Endothelial cell of umbilical vein (primary cell): ENCODE measurements at regions not wholly inside any gene's neighbourhood (a gene's known extent, or its start where the extent isn't known, plus 50 kb on each side); places are given as distances from the start of the nearest gene placed in this dataset.

Experiments used
- BruUV-seq: library from RNA; stranded (reverse); fragments of 400-500 nt; replicated peaks from 2 replicates; lab custom pipeline; 2021; lab: Mats Ljungman, UMichigan
- CTCF ChIA-PET: fragments of 300-600, 350-600 bp; sonication (Branson Sonifier 250); formaldehyde crosslinking; loops from one replicate; lab custom pipeline; 2021; ENCODE audit warnings: antibody characterized with exemption, inconsistent platforms; lab: Charles Lee
- POLR2A ChIA-PET: fragments of 300-600, 350-600 bp; sonication (Branson Sonifier 250); formaldehyde crosslinking; loops from one replicate; lab custom pipeline; 2021; ENCODE audit warnings: antibody characterized with exemption, inconsistent platforms; lab: Charles Lee
- DNase-seq: peaks from one replicate; pipeline ENCODE4 v3.0.0-alpha.2; 2011; ENCODE audit warnings: low read depth, low spot score
- FAIRE-seq: peaks from 2 replicates; lab custom pipeline; 2011; peaks lifted over from hg19 to GRCh38; lab: Jason Lieb, UNC
- H2AFZ ChIP-seq: 2 replicates; pipeline ENCODE4 v1.6.0; 2012; ENCODE audit warnings: low read depth, low read length, control low read depth, inconsistent platforms
- H3K27ac ChIP-seq: 2 replicates; pipeline ENCODE4 v1.5.1; 2011; ENCODE audit warnings: low read depth, mild to moderate bottlenecking, control low read depth, low read length, moderate library complexity; ENCODE audit not compliant: insufficient read depth
- H3K27me3 ChIP-seq, 2 experiments: 2 replicates each; pipeline versions ENCODE4 v1.6.0 to v1.6.1; 2011; ENCODE audit warnings: low read length in 2 of 2, mixed read lengths in 1 of 2; ENCODE audit not compliant: control insufficient read depth in 2 of 2, insufficient read depth in 2 of 2
- H3K36me3 ChIP-seq, 2 experiments: 2 replicates in 1 of 2; 3 replicates in 1 of 2; pipeline ENCODE4 v1.5.1; 2011; ENCODE audit warnings: low read length in 2 of 2, mild to moderate bottlenecking in 1 of 2, moderate library complexity in 1 of 2; ENCODE audit not compliant: control insufficient read depth in 2 of 2, insufficient read depth in 2 of 2; ENCODE audit errors: extremely low read depth in 1 of 2
- H3K4me1 ChIP-seq: 3 replicates; pipeline ENCODE4 v1.5.1; 2011; ENCODE audit warnings: mild to moderate bottlenecking, low read length; ENCODE audit not compliant: control insufficient read depth, insufficient read depth; ENCODE audit errors: extremely low read depth
- H3K4me2 ChIP-seq: 2 replicates; pipeline ENCODE4 v1.6.1; 2011; ENCODE audit warnings: low read length, control low read depth, mixed read lengths; ENCODE audit not compliant: insufficient read depth
- H3K4me3 ChIP-seq, 3 experiments: fragments of 200-600 bp in 1 of 3; sonication (generic), shearing (Covaris generic) in 1 of 3; replicated peaks in 1 of 3; 2 replicates each; pipeline ENCODE4 v1.5.1; 2011 to 2016; ENCODE audit warnings: control low read depth in 3 of 3, low read length in 3 of 3, mild to moderate bottlenecking in 2 of 3, inconsistent platforms in 1 of 3, low read depth in 1 of 3, moderate library complexity in 1 of 3; ENCODE audit not compliant: insufficient read depth in 1 of 3
- H3K79me2 ChIP-seq: 2 replicates; pipeline ENCODE4 v1.6.0; 2012; ENCODE audit warnings: low read length, inconsistent platforms; ENCODE audit not compliant: control insufficient read depth, insufficient read depth
- H3K9ac ChIP-seq: replicated peaks from 2 replicates; pipeline ENCODE3; 2011; ENCODE audit warnings: low read length, control low read depth; ENCODE audit not compliant: insufficient read depth; ENCODE audit errors: extremely low read depth
- H3K9me1 ChIP-seq: replicated peaks from 3 replicates; pipeline ENCODE4 v1.6.0; 2011; ENCODE audit warnings: mild to moderate bottlenecking, low read length; ENCODE audit not compliant: control insufficient read depth, insufficient read depth; ENCODE audit errors: extremely low read depth
- H3K9me3 ChIP-seq: replicated peaks from 2 replicates; pipeline ENCODE4 v1.5.1; 2012; ENCODE audit warnings: low read length, inconsistent platforms; ENCODE audit not compliant: control insufficient read depth, insufficient read depth
- H4K20me1 ChIP-seq: replicated peaks from 2 replicates; pipeline ENCODE3; 2011; ENCODE audit warnings: mild to moderate bottlenecking, low read length; ENCODE audit not compliant: control insufficient read depth, insufficient read depth; ENCODE audit errors: extremely low read depth
- EZH2 ChIP-seq: IDR thresholded peaks from 2 replicates; pipeline ENCODE4 v1.6.1; 2012; ENCODE audit warnings: borderline replicate concordance, low read depth, mild to moderate bottlenecking, moderate library complexity, low read length, inconsistent platforms; ENCODE audit not compliant: severe bottlenecking
- FOS ChIP-seq: IDR thresholded peaks from 2 replicates; pipeline ENCODE4 v1.6.1; 2011; ENCODE audit warnings: mild to moderate bottlenecking, low read length, moderate library complexity, borderline replicate concordance; ENCODE audit not compliant: insufficient read depth
- GATA2 ChIP-seq: IDR thresholded peaks from 2 replicates; pipeline ENCODE4 v1.7.0; 2011; ENCODE audit warnings: low read depth, mild to moderate bottlenecking, moderate library complexity, mixed read lengths, low read length; ENCODE audit not compliant: insufficient read length, insufficient read depth
- JUN ChIP-seq: IDR thresholded peaks from 2 replicates; pipeline ENCODE4 v1.6.1; 2011; ENCODE audit warnings: borderline replicate concordance, low read depth; ENCODE audit not compliant: insufficient read length, insufficient read depth
- MYC ChIP-seq: IDR thresholded peaks from one replicate; pipeline ENCODE4 v1.6.1; 2011; ENCODE audit warnings: mild to moderate bottlenecking, low read depth, low read length
- POLR2A ChIP-seq: IDR thresholded peaks from 2 replicates; pipeline ENCODE4 v1.6.1; 2012; ENCODE audit warnings: low read depth, mild to moderate bottlenecking, control low read depth, low read length
- POLR2AphosphoS5 ChIP-seq: IDR thresholded peaks from 2 replicates; pipeline ENCODE4 v1.6.1; 2012; ENCODE audit warnings: low read depth, mild to moderate bottlenecking, control low read depth, low read length, moderate library complexity; ENCODE audit not compliant: insufficient read depth
- dilution Hi-C: fragments of 300-500 bp; cut with MboI; formaldehyde crosslinking; loops from one replicate; pipeline ENCODE4 v1.15.0; 2019; ENCODE audit warnings: low sequenced_read_pairs; ENCODE audit not compliant: extremely low pct_ligation_motif_present
- intact Hi-C: fragments of 100-400 bp; cut with micrococcal nuclease; formaldehyde crosslinking; loops from one replicate; pipeline ENCODE4 v1.10.0; 2022
- TF ChIP-seq, protein P1 (sequence below), 2 donors: IDR thresholded peaks; 1 replicate in 1 of 2; 2 replicates in 1 of 2; pipeline ENCODE4 v1.5.1; 2011; ENCODE audit warnings: low read length in 2 of 2, mild to moderate bottlenecking in 2 of 2, moderate library complexity in 2 of 2, control low read depth in 1 of 2, inconsistent platforms in 1 of 2, low read depth in 1 of 2; ENCODE audit not compliant: insufficient read depth in 1 of 2; ENCODE audit errors: extremely low read depth in 1 of 2
- TF ChIP-seq, protein P2 (sequence below): IDR thresholded peaks from 2 replicates; pipeline ENCODE4 v1.6.1; 2011; ENCODE audit not compliant: insufficient read depth, insufficient read length

DNA sequence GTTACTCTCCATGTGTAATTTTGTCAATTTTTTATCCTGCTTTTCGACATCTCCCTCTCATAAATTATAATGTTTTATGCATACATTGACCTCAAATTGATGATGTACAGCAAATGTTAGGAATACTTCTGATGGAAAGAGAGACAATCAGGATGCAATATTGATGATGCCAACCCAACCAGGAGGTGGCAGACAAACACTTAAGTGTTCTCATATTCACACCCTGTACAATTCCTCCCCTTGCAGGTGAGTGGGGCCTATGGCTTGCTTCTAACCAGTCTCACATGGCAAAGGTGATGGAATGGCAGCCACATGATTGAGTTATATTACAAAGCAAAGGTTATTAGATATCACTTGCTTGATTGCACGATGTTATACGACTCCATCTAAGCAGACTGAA, 594.3 kb upstream of the REG3G start:
- no TSS peak for BruUV-seq
- no peaks in the 10 kb centered on the region for H3K4me1 ChIP-seq
- no peak for FAIRE-seq
- no peaks in the 10 kb centered on the region for H3K27me3 ChIP-seq
- H3K9me3 ChIP-seq = no peaks in the 10 kb centered on the region
- H3K79me2 ChIP-seq = no peaks in the 10 kb centered on the region
- no peak overlapping the region for H3K9ac ChIP-seq
- no peak for DNase-seq
- no peak overlapping the region for H3K27ac ChIP-seq
- H3K36me3 ChIP-seq = no peaks in the 10 kb centered on the region
- TF ChIP-seq, protein P1, sequence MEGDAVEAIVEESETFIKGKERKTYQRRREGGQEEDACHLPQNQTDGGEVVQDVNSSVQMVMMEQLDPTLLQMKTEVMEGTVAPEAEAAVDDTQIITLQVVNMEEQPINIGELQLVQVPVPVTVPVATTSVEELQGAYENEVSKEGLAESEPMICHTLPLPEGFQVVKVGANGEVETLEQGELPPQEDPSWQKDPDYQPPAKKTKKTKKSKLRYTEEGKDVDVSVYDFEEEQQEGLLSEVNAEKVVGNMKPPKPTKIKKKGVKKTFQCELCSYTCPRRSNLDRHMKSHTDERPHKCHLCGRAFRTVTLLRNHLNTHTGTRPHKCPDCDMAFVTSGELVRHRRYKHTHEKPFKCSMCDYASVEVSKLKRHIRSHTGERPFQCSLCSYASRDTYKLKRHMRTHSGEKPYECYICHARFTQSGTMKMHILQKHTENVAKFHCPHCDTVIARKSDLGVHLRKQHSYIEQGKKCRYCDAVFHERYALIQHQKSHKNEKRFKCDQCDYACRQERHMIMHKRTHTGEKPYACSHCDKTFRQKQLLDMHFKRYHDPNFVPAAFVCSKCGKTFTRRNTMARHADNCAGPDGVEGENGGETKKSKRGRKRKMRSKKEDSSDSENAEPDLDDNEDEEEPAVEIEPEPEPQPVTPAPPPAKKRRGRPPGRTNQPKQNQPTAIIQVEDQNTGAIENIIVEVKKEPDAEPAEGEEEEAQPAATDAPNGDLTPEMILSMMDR (IDR thresholded peaks at IDR 0.05; ENCODE audit: extremely low read depth in 1 of 2, insufficient read depth in 1 of 2, low read depth in 1 of 2, low read length in 2 of 2) = no peak
- TF ChIP-seq, protein P2, sequence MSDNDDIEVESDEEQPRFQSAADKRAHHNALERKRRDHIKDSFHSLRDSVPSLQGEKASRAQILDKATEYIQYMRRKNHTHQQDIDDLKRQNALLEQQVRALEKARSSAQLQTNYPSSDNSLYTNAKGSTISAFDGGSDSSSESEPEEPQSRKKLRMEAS = no peak
- TF ChIP-seq MYC (no peak), EZH2 (no peak), POLR2AphosphoS5 (no peak), FOS (no peak), GATA2 (no peak), POLR2A (no peak), JUN (no peak)
- H3K4me2 ChIP-seq = no peak overlapping the region
- intact Hi-C loops = no loop called here
- dilution Hi-C loops = no loop called here
- no peaks in the 10 kb centered on the region for H4K20me1 ChIP-seq
- no peak overlapping the region for H3K4me3 ChIP-seq
- POLR2A ChIA-PET = no interaction called here
- H3K9me1 ChIP-seq = no peaks in the 10 kb centered on the region
- H2AFZ ChIP-seq = no peak overlapping the region
- CTCF ChIA-PET = no interaction called here
